Common myeloid progenitor, CD34-positive (primary cell): ENCODE measurements at regions not wholly inside any gene's neighbourhood (a gene's known extent, or its start where the extent isn't known, plus 50 kb on each side); places are given as distances from the start of the nearest gene placed in this dataset.
A peak's percentile ranks its signal among the peaks of the same experiment; 100 is the strongest.

Experiments used
- CTCF ChIA-PET: fragments of 350-600 bp; sonication (Branson Sonifier 250); formaldehyde crosslinking; loops from one replicate; lab custom pipeline; 2021; ENCODE audit warnings: antibody characterized with exemption; lab: Charles Lee
- POLR2A ChIA-PET: fragments of 350-600 bp; sonication (Branson Sonifier 250); formaldehyde crosslinking; loops from one replicate; lab custom pipeline; 2021; ENCODE audit warnings: antibody characterized with exemption; lab: Charles Lee
- DNase-seq, 3 donors: peaks; one replicate each; pipeline versions ENCODE4 v3.0.0 to v3.0.0-alpha.2; 2013
- H3K27ac ChIP-seq, 2 experiments: 1 replicate in 1 of 2; 2 replicates in 1 of 2; pipeline ENCODE4 v1.7.0; 2013; ENCODE audit warnings: inconsistent platforms in 2 of 2, low read length in 2 of 2, mild to moderate bottlenecking in 2 of 2, low read depth in 1 of 2, moderate library complexity in 1 of 2; ENCODE audit not compliant: severe bottlenecking in 2 of 2, insufficient read depth in 1 of 2, poor library complexity in 1 of 2
- H3K27me3 ChIP-seq, 5 experiments: replicated peaks in 2 of 5; 1 replicate in 3 of 5; 2 replicates in 2 of 5; pipeline versions ENCODE4 v1.6.1 to v1.7.0; 2013; ENCODE audit warnings: low read length in 4 of 5, mild to moderate bottlenecking in 2 of 5, moderate library complexity in 2 of 5, inconsistent platforms in 1 of 5; ENCODE audit not compliant: insufficient read depth in 5 of 5, control insufficient read depth in 4 of 5
- H3K36me3 ChIP-seq, 4 experiments: 1 replicate in 2 of 4; 2 replicates in 2 of 4; pipeline versions ENCODE4 v1.6.1 to v1.7.0; 2013; ENCODE audit warnings: low read length in 3 of 4, control low read depth in 1 of 4, mild to moderate bottlenecking in 1 of 4; ENCODE audit not compliant: control insufficient read depth in 4 of 4, insufficient read depth in 4 of 4
- H3K4me1 ChIP-seq, 4 experiments: 1 replicate in 3 of 4; 2 replicates in 1 of 4; pipeline versions ENCODE4 v1.6.1 to v1.7.1; 2013; ENCODE audit warnings: low read length in 3 of 4, mild to moderate bottlenecking in 3 of 4, control low read depth in 1 of 4, inconsistent platforms in 1 of 4, moderate library complexity in 1 of 4; ENCODE audit not compliant: control insufficient read depth in 4 of 4, insufficient read depth in 4 of 4; ENCODE audit errors: control extremely low read depth in 1 of 4
- H3K4me3 ChIP-seq, 7 experiments: 1 replicate in 4 of 7; 2 replicates in 3 of 7; pipeline versions ENCODE4 v1.5.1 to v1.7.0; 2013; ENCODE audit warnings: mild to moderate bottlenecking in 7 of 7, low read length in 6 of 7, moderate library complexity in 6 of 7, inconsistent platforms in 2 of 7, low read depth in 2 of 7, control low read depth in 1 of 7; ENCODE audit not compliant: insufficient read depth in 4 of 7, control insufficient read depth in 1 of 7; ENCODE audit errors: extremely low read depth in 1 of 7
- H3K9me3 ChIP-seq, 5 experiments: 1 replicate in 4 of 5; 2 replicates in 1 of 5; pipeline versions ENCODE4 v1.6.1 to v1.7.1; 2013; ENCODE audit warnings: low read length in 4 of 5, mild to moderate bottlenecking in 2 of 5, inconsistent platforms in 1 of 5, low read depth in 1 of 5, moderate library complexity in 1 of 5; ENCODE audit not compliant: control insufficient read depth in 4 of 5, insufficient read depth in 2 of 5; ENCODE audit errors: control extremely low read depth in 1 of 5
- WGBS: methylation state at CpG from one replicate; pipeline ENCODE4 v1.1.5; 2013; ENCODE audit not compliant: insufficient coverage; 5-methylcytosine and 5-hydroxymethylcytosine counted together

GRCh38 chr1:34479731-34480130 is 275.1 kb upstream of the GJB5 start:
- no peak overlapping the region for H3K4me3 ChIP-seq
- ChIA-PET POLR2A (no interaction called here), CTCF (no interaction called here)
- H3K36me3 ChIP-seq = no peaks in the 10 kb centered on the region
- H3K27me3 ChIP-seq = peaks cover 0 to 28% (median 5%) of the 10 kb centered on the region in 5 experiments
- H3K4me1 ChIP-seq = no peaks in the 10 kb centered on the region
- DNase-seq = no peak
- 0% methylated on average over 1 of the region's 5 CpGs for WGBS
- peaks cover 0 to 4% (median 0%) of the 10 kb centered on the region in 5 experiments for H3K9me3 ChIP-seq
- no peak overlapping the region for H3K27ac ChIP-seq

GRCh38 chr1:34488080-34488708 is 266.7 kb upstream of the GJB5 start:
- no peak for DNase-seq
- Histone ChIP-seq H3K9me3 (peaks cover 0 to 17% (median 2%) of the 10 kb centered on the region in 5 experiments), H3K27me3 (peaks cover 0 to 2% (median 0%) of the 10 kb centered on the region in 5 experiments), H3K27ac (no peak overlapping the region), H3K4me1 (no peaks in the 10 kb centered on the region), H3K4me3 (no peak overlapping the region), H3K36me3 (no peaks in the 10 kb centered on the region)
- CTCF ChIA-PET = no interaction called here
- POLR2A ChIA-PET = no interaction called here

- Histone ChIP-seq H3K36me3 (no peaks in the 10 kb centered on the region), H3K4me1 (no peaks in the 10 kb centered on the region), H3K27me3 (peaks cover 0 to 2% (median 0%) of the 10 kb centered on the region in 5 experiments), H3K9me3 (peaks cover 0 to 2% (median 0%) of the 10 kb centered on the region in 5 experiments), H3K27ac (no peak overlapping the region), H3K4me3 (no peak overlapping the region)
- DNase-seq = peak in 2 of 3 donors; percentile 8 to 26
- ChIA-PET POLR2A (no interaction called here), CTCF (no interaction called here)
- 5% methylated on average over 6 of the region's 6 CpGs for WGBS
These were observed 254.4 kb upstream of the GJB5 start for GRCh38 chr1:34500451-34500850.

- Histone ChIP-seq H3K36me3 (no peaks in the 10 kb centered on the region), H3K4me1 (no peaks in the 10 kb centered on the region), H3K27ac (no peak overlapping the region), H3K9me3 (peaks cover 4 to 23% (median 6%) of the 10 kb centered on the region in 5 experiments), H3K4me3 (no peak overlapping the region), H3K27me3 (no peaks in the 10 kb centered on the region)
- ChIA-PET POLR2A (interaction anchor here (0.6 kb wide), 1 partner anchor 651 kb away, joined by 3 read pairs; no protein-coding TSS in a partner anchor), CTCF (interaction anchor here (0.6 kb wide), 1 partner anchor 253 kb away, joined by 3 read pairs; no protein-coding TSS in a partner anchor)
- DNase-seq = peak in 1 of 3 donors; percentile 1
These were observed 243.0 kb upstream of the GJB5 start for GRCh38 chr1:34511802-34512201.

- ChIA-PET POLR2A (interaction anchor here (0.6 kb wide), 1 partner anchor 13 kb away, joined by 5 read pairs; no protein-coding TSS in a partner anchor), CTCF (no interaction called here)
- Histone ChIP-seq H3K27me3 (peaks cover 0 to 4% (median 2%) of the 10 kb centered on the region in 5 experiments), H3K9me3 (peaks cover 0 to 3% (median 0%) of the 10 kb centered on the region in 5 experiments), H3K27ac (no peak overlapping the region), H3K4me3 (no peak overlapping the region), H3K4me1 (no peaks in the 10 kb centered on the region), H3K36me3 (no peaks in the 10 kb centered on the region)
- WGBS = 89% methylated on average over 4 of the region's 4 CpGs
- no peak for DNase-seq
These were observed 236.6 kb upstream of the GJB5 start for GRCh38 chr1:34518146-34518699.

- POLR2A ChIA-PET = no interaction called here
- Histone ChIP-seq H3K27ac (no peak overlapping the region), H3K36me3 (no peaks in the 10 kb centered on the region), H3K27me3 (peaks cover 0 to 9% (median 3%) of the 10 kb centered on the region in 5 experiments), H3K9me3 (peaks cover 0 to 3% (median 0%) of the 10 kb centered on the region in 5 experiments), H3K4me1 (no peaks in the 10 kb centered on the region), H3K4me3 (no peak overlapping the region)
- no peak for DNase-seq
- CTCF ChIA-PET = interaction anchor here (1.4 kb wide), 1 partner anchor 10 kb away, joined by 3 read pairs; no protein-coding TSS in a partner anchor
- WGBS = 82% methylated on average over 4 of the region's 4 CpGs
These were observed 234.7 kb upstream of the GJB5 start for GRCh38 chr1:34520111-34520510.

GRCh38 chr1:34524783-34525182 is 230.1 kb upstream of the GJB5 start:
- POLR2A ChIA-PET = no interaction called here
- no peak for DNase-seq
- Histone ChIP-seq H3K4me1 (peaks cover 0 to 2% (median 0%) of the 10 kb centered on the region in 4 experiments), H3K4me3 (no peak overlapping the region), H3K36me3 (no peaks in the 10 kb centered on the region), H3K27ac (no peak overlapping the region), H3K27me3 (peaks cover 0 to 26% (median 7%) of the 10 kb centered on the region in 5 experiments), H3K9me3 (no peaks in the 10 kb centered on the region)
- CTCF ChIA-PET = no interaction called here
